Coronary artery (tissue), 2 donors: ENCODE measurements at regions not wholly inside any gene's neighbourhood (a gene's known extent, or its start where the extent isn't known, plus 50 kb on each side); places are given as distances from the start of the nearest gene placed in this dataset.

Source experiments
- DNase-seq: peaks from one replicate; pipeline ENCODE4 v3.0.0-alpha.2; 2017; ENCODE audit warnings: low spot score
- H3K27ac ChIP-seq, 2 donors: fragments of 200-600 bp; sonication (generic); one replicate each; pipeline ENCODE4 v1.5.1; 2016 to 2019
- H3K4me3 ChIP-seq: fragments of 200-600 bp; sonication (generic); 2 replicates; pipeline ENCODE4 v1.5.1; 2016; ENCODE audit warnings: mild to moderate bottlenecking, moderate library complexity
- TF ChIP-seq, protein P1 (sequence below): fragments of 200-600 bp; sonication (generic); IDR thresholded peaks from one replicate; pipeline ENCODE4 v1.5.1; 2019; ENCODE audit warnings: antibody characterized with exemption

DNA sequence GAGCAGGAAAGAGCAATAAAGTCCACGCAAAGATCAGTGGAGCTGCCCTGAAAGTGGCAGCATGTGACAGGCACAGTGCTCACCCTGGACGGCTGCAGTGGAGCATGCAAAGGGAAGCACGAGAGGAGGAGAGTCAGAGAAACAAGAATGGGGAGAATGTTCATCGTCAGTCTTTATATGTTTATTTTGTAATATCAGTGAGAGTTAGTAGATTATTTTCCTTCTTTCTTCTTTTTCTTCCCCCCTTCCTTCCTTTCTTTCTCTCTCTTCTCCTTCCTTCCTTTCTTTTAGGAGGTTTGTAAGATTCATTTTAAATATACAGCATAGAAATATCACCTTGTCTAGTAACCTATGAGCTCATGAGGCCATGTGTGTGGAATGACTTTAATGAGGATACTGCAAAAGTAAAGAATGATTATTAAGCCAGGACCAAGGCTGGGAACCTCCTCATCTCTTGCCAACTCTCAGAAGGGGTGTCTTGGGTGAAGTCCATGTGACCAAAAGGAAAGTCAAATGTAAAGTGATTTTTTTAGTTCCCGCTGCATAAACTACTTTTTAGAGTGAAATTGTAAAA, 321.1 kb downstream of the AASDHPPT start:
- TF ChIP-seq, protein P1, sequence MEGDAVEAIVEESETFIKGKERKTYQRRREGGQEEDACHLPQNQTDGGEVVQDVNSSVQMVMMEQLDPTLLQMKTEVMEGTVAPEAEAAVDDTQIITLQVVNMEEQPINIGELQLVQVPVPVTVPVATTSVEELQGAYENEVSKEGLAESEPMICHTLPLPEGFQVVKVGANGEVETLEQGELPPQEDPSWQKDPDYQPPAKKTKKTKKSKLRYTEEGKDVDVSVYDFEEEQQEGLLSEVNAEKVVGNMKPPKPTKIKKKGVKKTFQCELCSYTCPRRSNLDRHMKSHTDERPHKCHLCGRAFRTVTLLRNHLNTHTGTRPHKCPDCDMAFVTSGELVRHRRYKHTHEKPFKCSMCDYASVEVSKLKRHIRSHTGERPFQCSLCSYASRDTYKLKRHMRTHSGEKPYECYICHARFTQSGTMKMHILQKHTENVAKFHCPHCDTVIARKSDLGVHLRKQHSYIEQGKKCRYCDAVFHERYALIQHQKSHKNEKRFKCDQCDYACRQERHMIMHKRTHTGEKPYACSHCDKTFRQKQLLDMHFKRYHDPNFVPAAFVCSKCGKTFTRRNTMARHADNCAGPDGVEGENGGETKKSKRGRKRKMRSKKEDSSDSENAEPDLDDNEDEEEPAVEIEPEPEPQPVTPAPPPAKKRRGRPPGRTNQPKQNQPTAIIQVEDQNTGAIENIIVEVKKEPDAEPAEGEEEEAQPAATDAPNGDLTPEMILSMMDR = no peak
- H3K27ac ChIP-seq = peak overlapping the region in 1 of 2 donors; percentile 69

GRCh38 chr11:106399076-106399511, 321.6 kb downstream of the AASDHPPT start:
- TF ChIP-seq, protein P1 = no peak
- H3K4me3 ChIP-seq = no peak overlapping the region
- DNase-seq = peak; percentile 78
- H3K27ac ChIP-seq = peak overlapping the region in 1 of 2 donors; percentile 69

More for the DNA sequence above, 321.1 kb downstream of the AASDHPPT start:
- no peak for DNase-seq
- H3K4me3 ChIP-seq = no peak overlapping the region

DNA sequence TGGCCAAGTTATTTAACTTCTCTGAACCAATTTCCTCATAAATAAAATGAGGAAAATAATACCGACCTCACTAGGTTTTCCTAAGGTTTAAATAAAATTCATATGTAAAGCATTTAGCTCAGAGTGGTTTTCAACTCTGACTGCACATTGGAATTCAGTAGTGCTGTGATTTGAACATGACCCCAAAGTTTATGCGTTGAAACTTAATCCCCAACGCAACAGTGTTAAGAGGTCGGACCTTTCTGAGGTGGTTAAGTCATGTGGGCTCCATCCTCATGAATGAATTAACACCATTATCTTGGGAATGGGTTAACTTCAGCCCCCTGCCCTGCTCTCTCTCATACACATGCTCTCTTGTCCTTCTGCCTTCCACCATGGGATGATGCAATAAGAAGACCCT, 322.2 kb downstream of the AASDHPPT start:
- Histone ChIP-seq H3K27ac (peak overlapping the region in 1 of 2 donors; percentile 69), H3K4me3 (no peak overlapping the region)
- no peak for DNase-seq
- TF ChIP-seq, protein P1 = no peak

GRCh38 chr11:106400949-106401570, 323.6 kb downstream of the AASDHPPT start:
- TF ChIP-seq, protein P1 = no peak
- H3K27ac ChIP-seq = no peak overlapping the region
- H3K4me3 ChIP-seq = no peak overlapping the region
- DNase-seq = no peak

DNA sequence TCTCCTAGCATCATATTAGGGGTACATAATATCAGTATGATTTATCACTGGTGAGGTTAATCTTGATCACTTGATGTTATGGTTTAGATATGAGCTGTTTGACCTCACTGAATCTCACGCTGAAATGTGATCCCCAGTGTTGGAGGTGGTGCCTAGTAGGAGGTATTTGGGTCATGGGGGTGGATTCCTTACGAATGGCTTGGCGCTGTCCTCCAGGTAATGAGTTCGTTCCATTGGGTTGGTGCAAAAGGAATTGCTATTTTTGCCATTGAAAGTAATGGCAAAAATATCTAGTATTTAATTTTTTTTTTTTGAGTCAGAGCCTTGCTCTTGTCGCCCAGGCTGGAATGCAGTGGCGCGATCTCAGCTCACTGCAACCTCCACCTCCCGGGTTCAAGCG, 326.3 kb downstream of the AASDHPPT start:
- no peak for DNase-seq
- TF ChIP-seq, protein P1 = no peak
- no peak overlapping the region for H3K27ac ChIP-seq
- H3K4me3 ChIP-seq = no peak overlapping the region

- DNase-seq = no peak
- Histone ChIP-seq H3K4me3 (no peak overlapping the region), H3K27ac (no peak overlapping the region)
- TF ChIP-seq, protein P1 = no peak
Measured at GRCh38 chr11:106409222-106409621, 331.8 kb downstream of the AASDHPPT start.

GRCh38 chr11:106409671-106410070, 332.2 kb downstream of the AASDHPPT start:
- no peak for DNase-seq
- TF ChIP-seq, protein P1 = no peak
- Histone ChIP-seq H3K4me3 (no peak overlapping the region), H3K27ac (no peak overlapping the region)
